ENCODE measurements at regions not wholly inside any gene's neighbourhood (a gene's known extent, or its start where the extent isn't known, plus 50 kb on each side); places are given as distances from the start of the nearest gene placed in this dataset.

DNA sequence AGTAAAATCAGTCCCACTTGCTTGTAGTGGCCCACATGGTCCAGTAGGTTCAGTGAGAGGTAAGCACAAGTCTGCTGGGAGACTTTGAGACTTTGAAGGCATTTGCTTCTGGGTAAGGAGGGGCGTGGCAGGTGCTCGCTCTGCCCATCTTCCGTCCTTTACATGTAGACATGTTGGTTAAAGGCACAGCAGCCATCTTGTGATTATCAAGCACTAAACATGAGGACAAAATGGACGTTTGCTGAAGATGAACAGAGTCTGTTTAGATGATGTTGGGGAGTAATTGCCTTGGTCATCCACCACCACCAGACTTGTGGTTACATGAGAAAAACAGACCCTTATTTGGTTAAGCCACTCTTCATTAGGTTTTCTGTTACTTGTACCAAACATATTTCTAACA lies 252.8 kb upstream of the PARD3B start:
- Histone ChIP-seq H3K9ac (ENCODE audit: low read length) (no peak overlapping the region), H3K36me3 (ENCODE audit: control insufficient read depth, insufficient read depth, low read length) (no peaks in the 10 kb centered on the region), H3K27ac (ENCODE audit: low read depth, low read length) (no peak overlapping the region), H3K4me1 (ENCODE audit: control insufficient read depth, insufficient read depth, low read length) (peaks cover 3% of the 10 kb centered on the region; the same call in 1 of the 2 replicates), H3K27me3 (ENCODE audit: control insufficient read depth, insufficient read depth, low read length) (no peaks in the 10 kb centered on the region), H3K4me3 (ENCODE audit: low read depth, low read length) (no peak overlapping the region), H3K9me3 (ENCODE audit: control insufficient read depth, insufficient read depth, low read depth, low read length) (no peaks in the 10 kb centered on the region)

DNA sequence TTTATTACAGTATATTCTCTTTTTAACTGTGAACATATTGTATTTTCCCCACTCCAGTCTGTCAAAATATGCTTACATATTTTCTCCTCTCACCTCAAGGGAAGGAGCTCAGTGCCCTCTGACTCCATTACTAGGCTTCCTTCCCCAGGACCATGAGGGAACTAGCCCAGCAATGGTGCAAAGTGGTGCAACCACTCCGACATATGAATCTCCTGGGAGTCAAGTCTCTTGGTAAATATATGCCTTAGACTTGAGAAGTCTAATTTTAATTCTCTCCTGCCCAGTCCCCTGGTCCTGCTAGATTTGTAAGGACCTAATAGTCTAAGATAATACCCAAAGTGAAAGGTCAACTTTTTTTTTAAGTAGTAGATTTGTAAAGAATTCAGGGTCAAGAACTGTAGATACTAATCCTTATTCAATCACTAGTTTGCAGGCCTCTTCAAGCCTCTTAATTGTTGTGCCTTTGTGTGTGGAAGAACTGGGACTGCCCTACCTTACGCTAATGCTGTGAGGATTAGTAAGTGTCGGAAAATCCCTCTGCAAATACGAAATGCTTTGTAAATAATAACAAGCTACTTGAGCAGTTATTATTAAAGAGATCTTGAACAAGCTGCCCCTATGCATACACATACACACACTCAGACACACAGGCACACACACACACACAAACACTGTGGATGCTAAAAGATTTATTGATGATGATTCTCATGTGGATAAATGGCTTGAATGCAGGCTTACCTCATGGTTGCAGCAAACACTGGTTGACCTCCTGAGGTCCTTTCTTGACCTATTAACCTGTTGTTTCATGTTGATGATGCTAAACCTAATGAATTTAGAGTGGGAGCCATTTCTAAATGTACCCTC lies 251.2 kb upstream of the PARD3B start:
- H3K9me3 ChIP-seq (ENCODE audit: control insufficient read depth, insufficient read depth, low read depth, low read length), result no peaks in the 10 kb centered on the region
- no peaks in the 10 kb centered on the region for H3K36me3 ChIP-seq (ENCODE audit: control insufficient read depth, insufficient read depth, low read length)
- no peaks in the 10 kb centered on the region for H3K27me3 ChIP-seq (ENCODE audit: control insufficient read depth, insufficient read depth, low read length)
- no peak overlapping the region for H3K9ac ChIP-seq (ENCODE audit: low read length)
- H3K27ac ChIP-seq (ENCODE audit: low read depth, low read length), result no peak overlapping the region
- H3K4me3 ChIP-seq (ENCODE audit: low read depth, low read length), result no peak overlapping the region
- peaks cover 3% of the 10 kb centered on the region; the same call in 1 of the 2 replicates for H3K4me1 ChIP-seq (ENCODE audit: control insufficient read depth, insufficient read depth, low read length)

DNA sequence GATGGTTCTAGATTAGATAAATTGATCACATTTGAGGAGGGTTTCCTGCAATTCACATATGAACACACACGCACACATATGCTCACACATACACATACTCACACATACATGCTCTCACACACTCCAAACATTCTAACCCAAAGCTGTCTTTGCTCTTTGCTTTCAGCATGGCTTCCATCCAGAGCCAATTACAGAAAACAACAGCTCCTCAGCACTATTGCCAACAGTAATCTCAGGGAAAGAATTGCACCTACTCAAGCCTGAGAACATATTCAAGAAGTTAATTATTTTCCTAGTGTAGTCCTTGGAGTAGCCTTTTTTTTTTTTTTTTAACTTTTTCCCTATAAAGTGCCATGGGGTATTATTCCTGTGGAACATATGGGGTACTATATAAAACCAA lies 246.9 kb upstream of the PARD3B start:
- H3K4me1 ChIP-seq (ENCODE audit: control insufficient read depth, insufficient read depth, low read length), result peaks cover 3% of the 10 kb centered on the region; the same call in 1 of the 2 replicates

DNA sequence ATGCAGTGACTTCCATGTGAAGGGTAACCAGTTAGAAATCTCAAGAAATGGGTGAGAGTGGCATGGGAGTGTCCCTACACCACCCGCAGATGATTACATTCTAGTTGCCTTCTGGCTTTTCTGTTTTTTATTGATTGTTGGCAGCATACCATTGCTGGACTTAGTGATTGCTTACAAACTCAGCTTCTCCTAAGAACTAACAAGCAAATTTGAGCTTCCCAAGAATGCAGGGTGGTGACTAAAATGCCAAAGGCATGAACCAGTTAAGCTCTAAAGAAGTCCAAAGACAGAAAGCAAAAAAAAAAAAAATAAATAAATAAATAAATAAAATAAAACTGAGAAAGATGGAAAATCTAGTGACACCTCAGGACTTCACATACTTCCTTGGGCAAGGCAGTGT lies 245.5 kb upstream of the PARD3B start:
- Histone ChIP-seq H3K27me3 (ENCODE audit: control insufficient read depth, insufficient read depth, low read length) (no peaks in the 10 kb centered on the region), H3K27ac (ENCODE audit: low read depth, low read length) (no peak overlapping the region), H3K9me3 (ENCODE audit: control insufficient read depth, insufficient read depth, low read depth, low read length) (no peaks in the 10 kb centered on the region), H3K4me3 (ENCODE audit: low read depth, low read length) (no peak overlapping the region), H3K9ac (ENCODE audit: low read length) (no peak overlapping the region), H3K36me3 (ENCODE audit: control insufficient read depth, insufficient read depth, low read length) (no peaks in the 10 kb centered on the region), H3K4me1 (ENCODE audit: control insufficient read depth, insufficient read depth, low read length) (no peaks in the 10 kb centered on the region; the same call in 1 of the 2 replicates)

More for the DNA sequence above, 246.9 kb upstream of the PARD3B start:
- H3K36me3 ChIP-seq (ENCODE audit: control insufficient read depth, insufficient read depth, low read length), result no peaks in the 10 kb centered on the region
- H3K27ac ChIP-seq (ENCODE audit: low read depth, low read length), result no peak overlapping the region
- no peaks in the 10 kb centered on the region for H3K9me3 ChIP-seq (ENCODE audit: control insufficient read depth, insufficient read depth, low read depth, low read length)
- no peak overlapping the region for H3K4me3 ChIP-seq (ENCODE audit: low read depth, low read length)
- H3K9ac ChIP-seq (ENCODE audit: low read length), result no peak overlapping the region
- H3K27me3 ChIP-seq (ENCODE audit: control insufficient read depth, insufficient read depth, low read length), result no peaks in the 10 kb centered on the region

DNA sequence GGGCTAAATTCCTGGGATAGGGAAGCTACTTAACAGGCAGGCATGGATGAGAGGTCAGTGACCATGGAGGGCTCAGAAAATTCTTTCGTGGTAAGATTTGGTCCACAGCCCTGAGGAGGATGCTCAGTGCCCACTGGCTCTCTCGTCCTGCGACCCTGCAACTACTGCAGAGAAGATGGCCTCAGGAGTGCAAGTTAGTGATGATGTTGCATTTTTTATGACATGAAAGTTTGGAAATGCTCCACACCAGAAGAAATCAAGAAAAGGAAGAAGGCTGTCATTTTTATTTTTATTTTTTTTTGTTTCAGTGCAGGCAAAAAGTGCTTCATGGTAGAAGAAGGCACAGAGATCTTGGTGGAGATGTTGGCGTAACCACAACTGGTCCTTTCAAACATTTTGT lies 238.6 kb upstream of the PARD3B start:
- no peak overlapping the region for H3K4me3 ChIP-seq (ENCODE audit: low read depth, low read length)
- no peak overlapping the region for H3K9ac ChIP-seq (ENCODE audit: low read length)
- no peaks in the 10 kb centered on the region for H3K27me3 ChIP-seq (ENCODE audit: control insufficient read depth, insufficient read depth, low read length)
- no peak overlapping the region for H3K27ac ChIP-seq (ENCODE audit: low read depth, low read length)
- no peaks in the 10 kb centered on the region for H3K9me3 ChIP-seq (ENCODE audit: control insufficient read depth, insufficient read depth, low read depth, low read length)
- no peaks in the 10 kb centered on the region for H3K36me3 ChIP-seq (ENCODE audit: control insufficient read depth, insufficient read depth, low read length)
- H3K4me1 ChIP-seq (ENCODE audit: control insufficient read depth, insufficient read depth, low read length), result no peaks in the 10 kb centered on the region; the same call in none of the 2 replicates

DNA sequence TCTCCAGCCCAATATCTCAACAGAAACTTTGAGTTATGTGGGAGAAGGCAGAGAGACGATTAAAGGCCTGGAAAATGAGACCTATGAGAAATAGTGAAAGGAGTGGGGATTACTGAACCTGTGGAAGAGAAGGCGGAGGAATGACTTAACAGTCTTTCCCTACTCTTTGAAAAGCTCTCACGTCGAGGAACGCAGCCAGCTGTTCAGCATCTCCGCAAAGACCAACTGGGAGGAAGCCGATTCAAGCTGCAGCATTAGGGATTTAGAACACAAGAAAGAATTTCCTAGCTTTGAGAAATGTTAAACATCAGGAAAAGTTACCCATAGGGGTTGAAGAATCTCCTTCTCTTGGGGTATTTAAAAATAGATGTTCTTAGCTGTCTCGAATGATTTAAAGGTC lies 233.2 kb upstream of the PARD3B start:
- H3K4me3 ChIP-seq (ENCODE audit: low read depth, low read length), result no peak overlapping the region
- H3K9me3 ChIP-seq (ENCODE audit: control insufficient read depth, insufficient read depth, low read depth, low read length), result no peaks in the 10 kb centered on the region
- no peak overlapping the region for H3K27ac ChIP-seq (ENCODE audit: low read depth, low read length)
- H3K36me3 ChIP-seq (ENCODE audit: control insufficient read depth, insufficient read depth, low read length), result no peaks in the 10 kb centered on the region
- no peaks in the 10 kb centered on the region for H3K27me3 ChIP-seq (ENCODE audit: control insufficient read depth, insufficient read depth, low read length)
- peaks cover 19% of the 10 kb centered on the region for H3K4me1 ChIP-seq (ENCODE audit: control insufficient read depth, insufficient read depth, low read length)
- H3K9ac ChIP-seq (ENCODE audit: low read length), result peak overlapping the region; percentile 43

DNA sequence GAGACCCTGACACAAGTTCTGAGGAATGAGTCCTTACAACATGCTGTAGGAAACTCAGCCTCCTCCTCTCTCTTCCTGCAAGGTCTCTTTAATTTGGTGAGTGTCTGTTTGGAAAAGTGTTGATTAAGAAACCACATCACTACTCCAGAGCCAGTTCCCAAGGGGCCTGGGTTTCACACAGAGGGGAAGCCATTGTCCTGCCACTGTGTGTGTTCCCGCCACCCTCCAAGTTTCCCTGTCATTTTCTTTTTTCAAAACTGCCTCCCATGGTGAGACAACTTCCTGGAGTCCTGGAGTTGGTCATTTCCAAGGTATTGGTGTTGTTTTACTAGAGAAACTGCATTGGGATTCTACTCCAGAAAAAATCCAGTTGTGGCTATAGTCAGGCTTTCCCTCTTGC lies 232.0 kb upstream of the PARD3B start:
- no peaks in the 10 kb centered on the region for H3K27me3 ChIP-seq (ENCODE audit: control insufficient read depth, insufficient read depth, low read length)
- H3K36me3 ChIP-seq (ENCODE audit: control insufficient read depth, insufficient read depth, low read length), result no peaks in the 10 kb centered on the region
- H3K4me1 ChIP-seq (ENCODE audit: control insufficient read depth, insufficient read depth, low read length), result peaks cover 19% of the 10 kb centered on the region
- peak overlapping the region; percentile 82 for H3K27ac ChIP-seq (ENCODE audit: low read depth, low read length)
- no peaks in the 10 kb centered on the region for H3K9me3 ChIP-seq (ENCODE audit: control insufficient read depth, insufficient read depth, low read depth, low read length)
- no peak overlapping the region for H3K4me3 ChIP-seq (ENCODE audit: low read depth, low read length)
- peak overlapping the region; percentile 45 for H3K9ac ChIP-seq (ENCODE audit: low read length)

DNA sequence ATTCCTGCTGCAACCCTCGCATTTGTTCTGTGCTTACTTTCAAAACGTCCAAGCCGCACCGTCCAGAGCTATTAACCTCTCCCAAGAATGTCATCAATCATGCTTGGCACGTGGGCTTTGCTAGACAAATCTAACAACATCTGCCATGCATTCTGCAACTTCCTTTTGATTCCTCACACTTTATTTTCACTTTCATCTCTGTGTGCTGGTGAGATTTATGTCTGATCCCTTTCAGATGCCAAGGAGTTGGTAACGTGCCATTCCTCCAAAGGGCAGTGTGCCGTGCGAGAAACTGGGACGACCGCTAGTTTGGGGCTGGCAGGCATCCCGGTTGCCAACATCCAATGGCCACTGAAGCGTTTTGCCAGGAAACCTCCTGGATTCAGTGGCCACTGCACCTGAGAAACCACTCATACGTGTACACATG lies 230.0 kb upstream of the PARD3B start:
- Histone ChIP-seq H3K4me1 (ENCODE audit: control insufficient read depth, insufficient read depth, low read length) (peaks cover 19% of the 10 kb centered on the region), H3K9ac (ENCODE audit: low read length) (no peak overlapping the region), H3K9me3 (ENCODE audit: control insufficient read depth, insufficient read depth, low read depth, low read length) (no peaks in the 10 kb centered on the region), H3K27ac (ENCODE audit: low read depth, low read length) (no peak overlapping the region), H3K36me3 (ENCODE audit: control insufficient read depth, insufficient read depth, low read length) (no peaks in the 10 kb centered on the region), H3K4me3 (ENCODE audit: low read depth, low read length) (no peak overlapping the region), H3K27me3 (ENCODE audit: control insufficient read depth, insufficient read depth, low read length) (no peaks in the 10 kb centered on the region)

DNA sequence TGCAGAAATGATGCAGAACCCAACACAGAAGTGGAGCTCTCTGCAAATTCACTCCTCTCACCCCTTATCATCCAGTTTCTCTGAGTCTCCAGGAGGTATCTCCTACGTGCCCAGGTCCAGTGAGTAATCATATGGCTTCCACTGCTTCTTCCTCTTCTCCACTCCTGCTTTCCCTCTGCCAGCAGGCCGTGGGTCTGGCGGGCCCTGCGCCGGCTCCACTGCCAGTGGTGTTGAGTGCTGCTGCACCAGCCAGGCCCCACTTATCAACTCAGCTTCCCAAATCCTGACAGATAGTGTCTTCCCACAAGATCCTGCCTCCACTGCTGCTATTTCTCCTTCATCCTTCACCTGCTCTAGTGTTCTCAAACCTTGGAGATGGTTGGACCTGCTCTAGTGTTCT lies 227.6 kb upstream of the PARD3B start:
- no peak overlapping the region for H3K9ac ChIP-seq (ENCODE audit: low read length)
- no peaks in the 10 kb centered on the region for H3K27me3 ChIP-seq (ENCODE audit: control insufficient read depth, insufficient read depth, low read length)
- H3K27ac ChIP-seq (ENCODE audit: low read depth, low read length), result no peak overlapping the region
- H3K36me3 ChIP-seq (ENCODE audit: control insufficient read depth, insufficient read depth, low read length), result no peaks in the 10 kb centered on the region
- no peaks in the 10 kb centered on the region for H3K9me3 ChIP-seq (ENCODE audit: control insufficient read depth, insufficient read depth, low read depth, low read length)
- no peak overlapping the region for H3K4me3 ChIP-seq (ENCODE audit: low read depth, low read length)
- peaks cover 11% of the 10 kb centered on the region for H3K4me1 ChIP-seq (ENCODE audit: control insufficient read depth, insufficient read depth, low read length)

DNA sequence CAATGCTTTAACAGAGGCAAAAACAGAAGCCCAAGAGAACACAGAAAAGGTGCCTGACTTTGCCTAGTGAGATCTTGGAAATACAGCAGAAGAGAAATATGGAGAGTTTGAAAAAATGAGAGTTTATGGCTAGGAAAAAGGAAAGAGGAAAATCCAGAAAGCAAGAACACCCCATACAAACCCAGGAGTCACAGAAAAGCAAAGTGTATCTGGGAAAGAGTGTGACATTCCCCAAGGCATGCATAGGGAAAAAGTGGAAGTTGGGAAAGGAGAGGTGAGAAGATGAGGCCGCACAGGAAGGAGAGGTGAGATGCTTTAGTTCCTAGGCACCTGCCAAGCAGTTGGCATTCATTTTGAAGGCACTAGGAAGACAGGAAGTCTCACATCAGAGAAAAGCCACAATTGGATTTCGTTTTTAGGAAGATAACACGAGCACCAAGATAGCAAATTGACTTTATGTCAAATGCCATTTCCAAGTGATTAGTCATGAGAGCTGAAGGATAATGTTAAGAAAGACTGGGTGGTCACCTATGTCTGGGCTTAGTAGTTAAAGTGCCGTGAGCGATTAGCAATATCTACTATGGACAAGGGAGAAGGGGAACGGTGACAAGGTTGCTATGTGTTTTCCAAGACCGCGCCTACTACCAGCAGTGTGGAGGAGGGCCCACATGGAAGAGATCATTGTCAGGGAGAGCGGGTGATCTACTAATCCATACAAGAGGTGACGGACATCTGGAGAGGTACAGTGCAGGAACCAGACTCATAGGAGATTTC lies 224.1 kb upstream of the PARD3B start:
- Histone ChIP-seq H3K27me3 (ENCODE audit: control insufficient read depth, insufficient read depth, low read length) (no peaks in the 10 kb centered on the region), H3K36me3 (ENCODE audit: control insufficient read depth, insufficient read depth, low read length) (no peaks in the 10 kb centered on the region), H3K9me3 (ENCODE audit: control insufficient read depth, insufficient read depth, low read depth, low read length) (no peaks in the 10 kb centered on the region), H3K4me3 (ENCODE audit: low read depth, low read length) (no peak overlapping the region), H3K9ac (ENCODE audit: low read length) (no peak overlapping the region), H3K4me1 (ENCODE audit: control insufficient read depth, insufficient read depth, low read length) (peaks cover 10% of the 10 kb centered on the region; the same call in 1 of the 2 replicates), H3K27ac (ENCODE audit: low read depth, low read length) (no peak overlapping the region)
